ENCODE measurements at regions not wholly inside any gene's neighbourhood (a gene's known extent, or its start where the extent isn't known, plus 50 kb on each side); places are given as distances from the start of the nearest gene placed in this dataset.

- TF ChIP-seq CHD7 (IDR thresholded peaks at IDR 0.05; ENCODE audit: insufficient replicate concordance, low read length) (no peak), SIN3A (conservative IDR thresholded peaks at IDR 0.05 in 1 of 2, IDR thresholded peaks at IDR 0.05 in 1 of 2; ENCODE audit: low read depth in 1 of 2, low read length in 2 of 2) (no peak), ZNF274 (IDR thresholded peaks at IDR 0.05; ENCODE audit: borderline replicate concordance, extremely low read depth, low read length) (no peak), SP1 (IDR thresholded peaks at IDR 0.05; ENCODE audit: low read depth, low read length) (no peak)
Measured at GRCh38 chr1:239700667-239701066, 314.3 kb downstream of the CHRM3 start (continued).

Data from H1 (cell line).